Natural killer cell (primary cell): ENCODE measurements at regions not wholly inside any gene's neighbourhood (a gene's known extent, or its start where the extent isn't known, plus 50 kb on each side); places are given as distances from the start of the nearest gene placed in this dataset.

ENCODE experiments used
- ATAC-seq, 3 donors: fragments of 150-1000 bp in 2 of 3; fragments of 200-7000 bp in 1 of 3; cut with Tn5 transposase; 1 replicate in 1 of 3; 2 replicates in 2 of 3; pipeline ENCODE4 v1.10.0; 2021; ENCODE audit warnings: mild to moderate bottlenecking in 2 of 3, moderate library complexity in 2 of 3
- DNase-seq, 2 donors: peaks; one replicate each; pipeline versions ENCODE4 v3.0.0 to v3.0.0-alpha.2; 2013 to 2021; ENCODE audit warnings: mixed read lengths in 1 of 2
- H3K27ac ChIP-seq: one replicate; pipeline ENCODE4 v1.5.1; 2013; ENCODE audit warnings: mild to moderate bottlenecking, low read length
- H3K27me3 ChIP-seq: one replicate; pipeline ENCODE4 v1.6.1; 2013; ENCODE audit warnings: low read length; ENCODE audit not compliant: control insufficient read depth, insufficient read depth
- H3K36me3 ChIP-seq: one replicate; pipeline ENCODE4 v1.6.1; 2013; ENCODE audit warnings: low read length; ENCODE audit not compliant: control insufficient read depth, insufficient read depth
- H3K4me1 ChIP-seq: one replicate; pipeline ENCODE4 v1.6.1; 2013; ENCODE audit warnings: low read length; ENCODE audit not compliant: control insufficient read depth, insufficient read depth
- H3K4me3 ChIP-seq: one replicate; pipeline ENCODE4 v1.5.1; 2013; ENCODE audit warnings: low read length
- H3K9me3 ChIP-seq: one replicate; pipeline ENCODE4 v1.6.1; 2013; ENCODE audit warnings: low read length; ENCODE audit not compliant: control insufficient read depth, insufficient read depth
- H3K27ac Mint-ChIP-seq, 2 donors: one replicate each; pipeline ENCODE4 v1.8.0; 2022; ENCODE audit warnings: mild to moderate bottlenecking in 2 of 2, mixed read lengths in 2 of 2, moderate library complexity in 1 of 2
- H3K27me3 Mint-ChIP-seq, 2 donors: one replicate each; pipeline ENCODE4 v1.8.0; 2022; ENCODE audit warnings: low read depth in 2 of 2, mixed read lengths in 2 of 2
- H3K36me3 Mint-ChIP-seq: one replicate; pipeline ENCODE4 v1.8.0; 2022; ENCODE audit warnings: mixed read lengths
- H3K4me1 Mint-ChIP-seq, 2 donors: one replicate each; pipeline ENCODE4 v1.8.0; 2022; ENCODE audit warnings: mixed read lengths in 2 of 2
- H3K4me3 Mint-ChIP-seq: one replicate; pipeline ENCODE4 v1.8.0; 2022; ENCODE audit warnings: mild to moderate bottlenecking, moderate library complexity, mixed read lengths
- H3K9me3 Mint-ChIP-seq, 2 donors: one replicate each; pipeline ENCODE4 v1.8.0; 2022; ENCODE audit warnings: mixed read lengths in 2 of 2
- WGBS: methylation state at CpG from one replicate; pipeline ENCODE4 v1.1.7; 2013; ENCODE audit warnings: missing lambda C conversion rate; ENCODE audit not compliant: insufficient coverage; 5-methylcytosine and 5-hydroxymethylcytosine counted together
- intact Hi-C: fragments of 100-400 bp; cut with micrococcal nuclease; formaldehyde crosslinking; loops from one replicate; pipeline ENCODE4 v1.14.2; 2022
- TF ChIP-seq, protein P1 (sequence below): fragments of 200-600 bp; IDR thresholded peaks from one replicate; pipeline ENCODE4 v1.8.0; 2022; ENCODE audit warnings: antibody characterized with exemption

GRCh38 chr5:34552686-34553085 lies 103.4 kb upstream of the RAI14 start:
- H3K36me3 Mint-ChIP-seq = no peaks in the 10 kb centered on the region
- no peak overlapping the region for H3K27ac Mint-ChIP-seq
- no peaks in the 10 kb centered on the region for H3K9me3 ChIP-seq
- no peak overlapping the region for H3K4me3 ChIP-seq
- TF ChIP-seq, protein P1, sequence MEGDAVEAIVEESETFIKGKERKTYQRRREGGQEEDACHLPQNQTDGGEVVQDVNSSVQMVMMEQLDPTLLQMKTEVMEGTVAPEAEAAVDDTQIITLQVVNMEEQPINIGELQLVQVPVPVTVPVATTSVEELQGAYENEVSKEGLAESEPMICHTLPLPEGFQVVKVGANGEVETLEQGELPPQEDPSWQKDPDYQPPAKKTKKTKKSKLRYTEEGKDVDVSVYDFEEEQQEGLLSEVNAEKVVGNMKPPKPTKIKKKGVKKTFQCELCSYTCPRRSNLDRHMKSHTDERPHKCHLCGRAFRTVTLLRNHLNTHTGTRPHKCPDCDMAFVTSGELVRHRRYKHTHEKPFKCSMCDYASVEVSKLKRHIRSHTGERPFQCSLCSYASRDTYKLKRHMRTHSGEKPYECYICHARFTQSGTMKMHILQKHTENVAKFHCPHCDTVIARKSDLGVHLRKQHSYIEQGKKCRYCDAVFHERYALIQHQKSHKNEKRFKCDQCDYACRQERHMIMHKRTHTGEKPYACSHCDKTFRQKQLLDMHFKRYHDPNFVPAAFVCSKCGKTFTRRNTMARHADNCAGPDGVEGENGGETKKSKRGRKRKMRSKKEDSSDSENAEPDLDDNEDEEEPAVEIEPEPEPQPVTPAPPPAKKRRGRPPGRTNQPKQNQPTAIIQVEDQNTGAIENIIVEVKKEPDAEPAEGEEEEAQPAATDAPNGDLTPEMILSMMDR = no peak
- no peak for ATAC-seq
- H3K27me3 ChIP-seq = no peaks in the 10 kb centered on the region
- H3K27me3 Mint-ChIP-seq = peaks cover 3 to 19% of the 10 kb centered on the region in 2 donors
- no peak overlapping the region for H3K27ac ChIP-seq
- WGBS = 89% methylated on average over 3 of the region's 3 CpGs
- H3K9me3 Mint-ChIP-seq = no peaks in the 10 kb centered on the region
- no peaks in the 10 kb centered on the region for H3K4me1 Mint-ChIP-seq
- H3K36me3 ChIP-seq = no peaks in the 10 kb centered on the region
- no peaks in the 10 kb centered on the region for H3K4me1 ChIP-seq
- intact Hi-C loops = no loop called here
- DNase-seq = no peak
- no peak overlapping the region for H3K4me3 Mint-ChIP-seq

DNA sequence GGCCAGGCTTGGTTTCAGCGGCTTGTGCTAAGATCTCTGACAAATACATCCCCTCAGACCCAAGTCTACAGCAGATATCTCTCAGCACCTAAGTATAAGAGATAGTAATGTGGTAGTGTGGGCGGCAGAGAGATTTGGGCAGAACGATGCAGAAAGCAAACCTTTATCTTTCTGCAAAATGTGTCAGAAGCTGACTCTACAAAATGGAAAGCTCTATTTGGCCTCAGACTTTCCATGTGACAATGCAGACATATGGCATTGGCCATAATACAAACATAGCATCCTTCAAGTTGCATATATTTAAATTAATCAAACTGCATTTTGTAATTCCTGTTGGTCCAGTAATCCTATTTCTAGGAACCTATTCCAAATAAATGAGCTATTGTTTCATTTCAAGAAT lies 102.5 kb upstream of the RAI14 start:
- Histone ChIP-seq H3K27ac (no peak overlapping the region), H3K4me1 (no peaks in the 10 kb centered on the region), H3K4me3 (no peak overlapping the region), H3K36me3 (no peaks in the 10 kb centered on the region), H3K9me3 (no peaks in the 10 kb centered on the region), H3K27me3 (no peaks in the 10 kb centered on the region)
- no peak overlapping the region for H3K4me3 Mint-ChIP-seq
- TF ChIP-seq, protein P1 = no peak
- whole genome bisulfite sequencing = 88% methylated on average over 2 of the region's 3 CpGs
- DNase-seq = no peak
- no peak overlapping the region for H3K27ac Mint-ChIP-seq
- H3K27me3 Mint-ChIP-seq = peaks cover 3 to 25% of the 10 kb centered on the region in 2 donors
- H3K36me3 Mint-ChIP-seq = no peaks in the 10 kb centered on the region
- H3K4me1 Mint-ChIP-seq = no peaks in the 10 kb centered on the region
- no peaks in the 10 kb centered on the region for H3K9me3 Mint-ChIP-seq
- intact Hi-C loops = no loop called here
- no peak for ATAC-seq

DNA sequence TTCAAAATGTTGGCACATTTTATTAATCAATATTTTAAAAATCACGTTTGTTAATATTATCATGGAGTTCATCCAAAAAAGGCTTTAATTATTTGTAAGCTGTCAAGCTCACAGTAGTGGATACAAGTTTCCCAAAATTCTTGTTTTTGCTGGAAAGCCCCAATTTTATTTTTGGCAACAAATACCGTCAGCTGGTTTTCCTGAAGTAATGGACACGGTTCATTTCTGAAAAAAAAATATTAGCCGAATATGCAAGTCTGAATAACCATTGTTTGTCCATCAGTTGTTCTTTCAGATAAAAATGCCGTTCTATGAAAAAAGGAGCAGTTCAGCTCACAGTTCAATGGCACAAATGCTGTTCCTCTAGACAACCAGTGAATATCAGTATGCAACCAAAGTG lies 101.5 kb upstream of the RAI14 start:
- no peaks in the 10 kb centered on the region for H3K36me3 Mint-ChIP-seq
- no peaks in the 10 kb centered on the region for H3K9me3 Mint-ChIP-seq
- H3K27me3 ChIP-seq = no peaks in the 10 kb centered on the region
- intact Hi-C loops = no loop called here
- TF ChIP-seq, protein P1 = no peak
- 78% methylated on average over 5 of the region's 5 CpGs for WGBS
- H3K4me1 ChIP-seq = no peaks in the 10 kb centered on the region
- H3K4me3 Mint-ChIP-seq = no peak overlapping the region
- H3K9me3 ChIP-seq = no peaks in the 10 kb centered on the region
- no peak overlapping the region for H3K4me3 ChIP-seq
- H3K27ac ChIP-seq = no peak overlapping the region
- H3K27ac Mint-ChIP-seq = no peak overlapping the region
- H3K36me3 ChIP-seq = no peaks in the 10 kb centered on the region
- no peaks in the 10 kb centered on the region for H3K4me1 Mint-ChIP-seq
- no peak for DNase-seq
- ATAC-seq = no peak
- H3K27me3 Mint-ChIP-seq = peaks cover 3 to 25% of the 10 kb centered on the region in 2 donors

GRCh38 chr5:34555699-34556508 lies 100.2 kb upstream of the RAI14 start:
- Histone ChIP-seq H3K27me3 (no peaks in the 10 kb centered on the region), H3K9me3 (no peaks in the 10 kb centered on the region), H3K4me1 (no peaks in the 10 kb centered on the region), H3K27ac (no peak overlapping the region), H3K4me3 (no peak overlapping the region), H3K36me3 (no peaks in the 10 kb centered on the region)
- WGBS = 89% methylated on average over 9 of the region's 10 CpGs
- DNase-seq (no peak), ATAC-seq (no peak)
- H3K27ac Mint-ChIP-seq = no peak overlapping the region
- intact Hi-C loops = no loop called here
- H3K4me1 Mint-ChIP-seq = no peaks in the 10 kb centered on the region
- H3K4me3 Mint-ChIP-seq = no peak overlapping the region
- TF ChIP-seq, protein P1 = no peak
- peaks cover 3 to 25% of the 10 kb centered on the region in 2 donors for H3K27me3 Mint-ChIP-seq
- H3K36me3 Mint-ChIP-seq = no peaks in the 10 kb centered on the region
- no peaks in the 10 kb centered on the region for H3K9me3 Mint-ChIP-seq
